GM19372 (cell line): ENCODE measurements at regions not wholly inside any gene's neighbourhood (a gene's known extent, or its start where the extent isn't known, plus 50 kb on each side); places are given as distances from the start of the nearest gene placed in this dataset.
"Not testable (repeated sequence)": the region's sequence is repeated elsewhere in the genome, so short reads cannot be mapped to it uniquely, and the experiment has no call there.

Source experiments
- ATAC-seq: cut with Tn5 transposase; IDR thresholded peaks from one replicate; pipeline ENCODE4 v1.9.1; 2021; ENCODE audit warnings: mild to moderate bottlenecking, low read depth, moderate library complexity; ENCODE audit not compliant: unreplicated experiment

GRCh38 chr12:14207905-14208551, 157.5 kb upstream of the ATF7IP start:
- no peak for ATAC-seq

DNA sequence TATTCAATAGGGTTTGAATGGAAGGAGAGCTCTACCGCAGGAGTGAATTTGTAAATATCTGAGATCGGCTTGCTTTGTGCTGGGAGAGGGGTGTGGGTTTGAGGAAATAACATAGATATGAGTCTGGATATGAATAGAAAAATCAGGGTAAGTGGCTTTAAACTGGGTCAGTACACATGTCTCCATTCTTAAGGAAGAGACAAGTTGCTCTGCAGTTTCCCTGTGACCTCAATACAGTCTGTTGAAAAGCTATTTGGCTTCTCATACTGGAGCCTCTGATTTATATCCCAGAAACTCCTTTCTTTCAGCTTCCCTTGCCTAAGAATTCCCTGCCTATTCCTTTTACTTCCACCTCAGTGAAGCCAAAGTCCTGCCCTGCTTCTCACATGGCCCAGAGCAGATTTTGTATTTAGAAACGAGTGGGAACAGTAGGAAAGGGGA, 153.5 kb upstream of the ATF7IP start:
- no peak for ATAC-seq

- ATAC-seq = no peak
These were observed 151.9 kb upstream of the ATF7IP start for GRCh38 chr12:14213542-14213941.

GRCh38 chr12:14214495-14214894, 151.0 kb upstream of the ATF7IP start:
- ATAC-seq = no peak

GRCh38 chr12:14215949-14216348, 149.5 kb upstream of the ATF7IP start:
- not testable (repeated sequence) for ATAC-seq

DNA sequence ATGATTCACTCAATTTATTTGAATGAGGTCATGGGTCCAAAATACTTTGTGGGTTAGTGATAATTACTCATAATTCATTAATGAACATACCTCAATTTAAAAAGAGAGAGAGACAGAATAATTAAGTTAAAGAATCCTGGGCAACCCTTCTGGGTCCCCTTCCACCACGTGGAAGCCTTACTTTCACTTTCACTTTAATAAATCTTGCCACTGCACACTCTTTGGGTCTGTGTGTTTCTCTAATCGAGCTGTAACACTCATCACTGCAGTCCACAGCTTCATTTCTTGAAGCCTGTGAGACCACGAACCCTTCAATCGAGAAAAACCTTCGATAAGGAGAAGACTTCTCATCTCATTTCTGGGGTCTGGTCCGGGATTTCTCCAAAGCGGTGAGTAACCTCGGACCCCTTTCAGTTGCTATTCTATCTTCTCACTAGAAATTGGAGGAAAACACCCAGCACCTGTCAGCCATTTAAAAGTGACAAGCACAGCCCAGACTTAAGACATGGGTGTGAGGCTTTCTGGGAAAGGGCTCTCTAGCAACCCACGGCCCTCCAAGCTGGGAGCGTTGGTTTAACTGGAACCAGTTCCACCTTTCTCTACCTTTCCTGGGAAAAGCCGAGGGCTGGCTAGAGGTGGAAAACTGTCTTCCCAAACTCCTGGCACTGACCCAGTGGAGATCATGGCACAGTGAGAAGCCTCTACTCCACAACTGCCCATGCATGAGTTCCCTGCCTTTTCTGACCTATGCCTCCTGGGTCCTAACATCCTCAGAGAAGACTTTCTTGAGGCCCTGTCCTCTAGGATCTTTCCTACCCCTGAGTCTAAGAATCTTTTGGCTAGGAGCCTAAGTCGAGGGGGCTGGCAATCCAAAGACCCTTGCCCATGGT, 148.8 kb upstream of the ATF7IP start:
- ATAC-seq = no peak

- no peak for ATAC-seq
These were observed 146.3 kb upstream of the ATF7IP start for GRCh38 chr12:14219156-14219555.

- not testable (repeated sequence) for ATAC-seq
These were observed 145.8 kb upstream of the ATF7IP start for GRCh38 chr12:14219670-14220069.

GRCh38 chr12:14225064-14225463, 140.4 kb upstream of the ATF7IP start:
- no peak for ATAC-seq

DNA sequence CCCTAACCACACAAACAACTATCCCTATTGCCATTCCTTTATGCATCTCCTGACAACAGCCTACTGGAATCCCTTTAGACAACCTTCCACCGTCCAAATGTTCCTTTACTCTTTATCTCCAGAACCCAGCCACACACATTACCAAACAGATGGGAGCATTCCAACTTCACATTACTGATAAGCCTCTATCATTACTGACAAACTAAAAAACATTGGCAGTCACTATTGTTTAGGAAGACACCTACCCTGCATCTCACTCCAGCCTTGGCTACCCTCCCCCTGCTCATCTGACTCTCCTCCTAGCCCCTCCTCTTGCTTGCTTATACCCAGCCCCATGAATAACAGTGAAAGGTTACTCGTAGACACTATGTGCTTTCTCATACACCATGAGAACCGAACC, 130.3 kb upstream of the ATF7IP start:
- not testable (repeated sequence) for ATAC-seq

DNA sequence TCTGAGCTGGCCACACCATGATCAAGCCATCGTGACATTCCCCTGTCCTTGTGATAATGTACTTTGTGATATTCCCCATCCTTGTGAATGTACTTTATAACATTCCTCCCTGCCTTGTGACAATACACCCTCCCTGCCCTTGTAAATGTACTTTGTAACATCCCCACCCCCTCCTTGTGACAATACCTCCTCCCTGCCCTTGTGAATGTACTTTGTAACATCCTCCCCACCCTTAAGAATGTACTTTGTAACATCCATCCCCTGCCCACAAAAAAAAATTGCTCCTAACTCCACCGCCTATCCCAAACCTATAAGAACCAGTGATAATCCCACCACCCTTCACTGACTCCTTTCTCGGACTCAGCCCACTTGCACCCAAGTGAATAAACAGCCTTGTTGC, 128.8 kb upstream of the ATF7IP start:
- ATAC-seq = not testable (repeated sequence)

DNA sequence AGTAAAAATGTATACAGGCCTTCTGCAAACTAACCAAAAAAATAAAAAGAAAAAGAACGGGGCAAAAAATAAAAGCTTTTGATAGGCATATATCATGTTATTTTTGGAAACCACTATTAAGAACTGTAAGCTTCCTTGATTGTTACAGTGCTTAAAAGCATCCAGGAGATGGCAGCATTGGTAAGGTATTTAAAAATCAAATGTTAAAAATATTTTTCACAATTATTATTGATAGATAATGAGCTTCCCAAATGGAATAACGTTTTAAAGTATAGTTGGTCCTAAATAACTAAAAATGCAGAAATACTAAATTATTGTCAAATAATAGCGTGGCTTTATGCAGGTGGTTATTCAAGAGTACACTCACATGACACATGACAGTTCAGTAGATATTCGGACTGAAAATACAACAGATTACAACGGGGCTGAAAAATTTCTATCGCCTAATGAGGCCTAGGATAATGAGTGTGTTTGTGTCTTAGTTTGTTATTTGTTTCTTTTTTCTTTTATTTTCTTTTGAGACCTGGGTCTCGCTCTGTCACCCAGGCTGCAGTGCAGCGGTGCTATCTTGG, 127.2 kb upstream of the ATF7IP start:
- no peak for ATAC-seq

- ATAC-seq = peak; percentile 70
These were observed 126.0 kb upstream of the ATF7IP start for GRCh38 chr12:14239350-14239934.

- peak; percentile 36 for ATAC-seq
These were observed 125.3 kb upstream of the ATF7IP start for GRCh38 chr12:14239935-14240872.

DNA sequence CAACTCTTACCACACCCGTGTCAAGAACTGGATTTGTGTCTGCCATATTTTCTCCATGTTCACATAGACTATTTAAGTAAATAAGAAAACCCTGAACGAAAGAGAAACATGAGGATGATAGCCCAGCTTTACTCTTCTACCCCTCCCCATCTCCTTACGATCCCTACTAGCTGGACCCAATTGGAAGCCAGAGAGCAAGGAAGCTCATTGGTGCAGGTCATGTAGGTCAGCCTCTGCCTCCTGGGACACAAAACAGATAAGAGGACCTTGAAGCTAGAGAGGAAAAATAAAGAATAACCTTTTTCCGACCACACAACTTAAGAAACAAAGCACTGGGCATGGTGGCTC, 124.6 kb upstream of the ATF7IP start:
- no peak for ATAC-seq

DNA sequence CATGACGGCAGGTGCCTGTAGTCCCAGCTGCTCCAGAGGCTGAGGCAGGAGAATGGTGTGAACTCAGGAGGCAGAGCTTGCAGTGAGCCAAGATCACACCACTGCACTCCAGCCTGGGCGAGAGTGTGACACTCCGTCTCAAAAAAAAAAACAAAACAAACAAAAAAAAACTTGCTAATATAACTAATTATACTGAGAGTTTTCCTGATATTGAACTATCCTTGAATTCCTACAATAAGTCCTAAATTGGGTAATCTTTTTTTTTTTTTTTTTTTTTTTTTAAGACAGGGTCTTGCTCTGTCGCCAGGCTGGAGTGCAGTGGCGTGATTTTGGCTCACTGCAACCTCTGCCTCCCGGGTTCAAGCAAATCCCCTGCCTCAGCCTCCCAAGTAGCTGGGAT, 122.7 kb upstream of the ATF7IP start:
- ATAC-seq = not testable (repeated sequence)

GRCh38 chr12:14243941-14244340, 121.5 kb upstream of the ATF7IP start:
- ATAC-seq = no peak

GRCh38 chr12:14244876-14245669, 120.4 kb upstream of the ATF7IP start:
- ATAC-seq = no peak

- no peak for ATAC-seq
These were observed 118.3 kb upstream of the ATF7IP start for GRCh38 chr12:14247166-14247565.
